Astrocyte (in vitro differentiated cells and primary cell): ENCODE measurements at regions not wholly inside any gene's neighbourhood (a gene's known extent, or its start where the extent isn't known, plus 50 kb on each side); places are given as distances from the start of the nearest gene placed in this dataset.

Experiments used
- DNase-seq: peaks from one replicate; pipeline ENCODE4 v3.0.0-alpha.2; 2010; ENCODE audit warnings: low read depth
- FAIRE-seq: peaks from 2 replicates; lab custom pipeline; 2011; peaks lifted over from hg19 to GRCh38; lab: Jason Lieb, UNC
- H2AFZ ChIP-seq: 2 replicates; pipeline ENCODE4 v1.6.0; 2012; ENCODE audit warnings: low read depth, low read length, inconsistent platforms
- H3K27ac ChIP-seq: 2 replicates; pipeline ENCODE4 v1.5.1; 2011; ENCODE audit warnings: low read depth, low read length, inconsistent platforms
- H3K27me3 ChIP-seq: 2 replicates; pipeline ENCODE4 v1.6.0; 2011; ENCODE audit warnings: low read length, inconsistent platforms; ENCODE audit not compliant: insufficient read depth
- H3K36me3 ChIP-seq: 2 replicates; pipeline ENCODE4 v1.5.1; 2011; ENCODE audit warnings: low read length, inconsistent platforms; ENCODE audit not compliant: insufficient read depth
- H3K4me1 ChIP-seq: 2 replicates; pipeline ENCODE4 v1.5.1; 2011; ENCODE audit warnings: low read length, inconsistent platforms; ENCODE audit not compliant: insufficient read depth
- H3K4me2 ChIP-seq: 2 replicates; pipeline ENCODE4 v1.6.0; 2012; ENCODE audit warnings: low read length, inconsistent platforms
- H3K4me3 ChIP-seq: 2 replicates; pipeline ENCODE4 v1.5.1; 2011; ENCODE audit warnings: low read depth, mild to moderate bottlenecking, low read length, inconsistent platforms; ENCODE audit not compliant: insufficient read depth
- H3K79me2 ChIP-seq: 2 replicates; pipeline ENCODE4 v1.6.0; 2012; ENCODE audit warnings: mild to moderate bottlenecking, low read length, inconsistent platforms; ENCODE audit not compliant: insufficient read depth
- H3K9ac ChIP-seq: 2 replicates; pipeline ENCODE4 v1.6.0; 2012; ENCODE audit warnings: mild to moderate bottlenecking, low read length, inconsistent platforms
- H3K9me3 ChIP-seq: 2 replicates; pipeline ENCODE4 v1.5.1; 2012; ENCODE audit warnings: low read depth, mild to moderate bottlenecking, low read length, inconsistent platforms; ENCODE audit not compliant: insufficient read depth
- H4K20me1 ChIP-seq: 2 replicates; pipeline ENCODE4 v1.6.0; 2012; ENCODE audit warnings: low read length, inconsistent platforms; ENCODE audit not compliant: insufficient read depth
- H3K27ac Mint-ChIP-seq: one replicate; pipeline ENCODE4 v1.8.0; 2021; ENCODE audit warnings: mild to moderate bottlenecking, mixed read lengths; ENCODE audit not compliant: unreplicated experiment
- H3K27me3 Mint-ChIP-seq: one replicate; pipeline ENCODE4 v1.8.0; 2021; ENCODE audit warnings: low read depth, mixed read lengths; ENCODE audit not compliant: unreplicated experiment
- H3K36me3 Mint-ChIP-seq: one replicate; pipeline ENCODE4 v1.8.0; 2021; ENCODE audit warnings: low read depth, mixed read lengths; ENCODE audit not compliant: unreplicated experiment
- H3K4me1 Mint-ChIP-seq: one replicate; pipeline ENCODE4 v1.8.0; 2021; ENCODE audit warnings: low read depth, mixed read lengths; ENCODE audit not compliant: unreplicated experiment
- H3K4me3 Mint-ChIP-seq: one replicate; pipeline ENCODE4 v1.8.0; 2021; ENCODE audit warnings: mild to moderate bottlenecking, moderate library complexity, mixed read lengths; ENCODE audit not compliant: unreplicated experiment
- H3K9me3 Mint-ChIP-seq: one replicate; pipeline ENCODE4 v1.8.0; 2021; ENCODE audit warnings: mild to moderate bottlenecking, mixed read lengths; ENCODE audit not compliant: unreplicated experiment
- CTCF ChIP-seq: IDR thresholded peaks from 2 replicates; pipeline ENCODE4 v1.5.1; 2011; ENCODE audit warnings: low read depth, mild to moderate bottlenecking, inconsistent platforms, low read length, moderate library complexity; ENCODE audit not compliant: insufficient read depth
- EZH2 ChIP-seq: IDR thresholded peaks from 2 replicates; pipeline ENCODE4 v1.6.1; 2012; ENCODE audit warnings: mild to moderate bottlenecking, low read length, inconsistent platforms; ENCODE audit not compliant: insufficient read depth

GRCh38 chr3:103966749-103967148 is 1400.0 kb upstream of the ALCAM start:
- no peak overlapping the region for H3K4me2 ChIP-seq
- DNase-seq, result no peak
- H3K27ac ChIP-seq, result no peak overlapping the region
- Mint-ChIP-seq H3K27ac (no peak overlapping the region), H3K4me1 (no peaks in the 10 kb centered on the region), H3K36me3 (no peaks in the 10 kb centered on the region), H3K4me3 (no peak overlapping the region), H3K9me3 (no peaks in the 10 kb centered on the region), H3K27me3 (no peaks in the 10 kb centered on the region)
- H3K9me3 ChIP-seq, result no peaks in the 10 kb centered on the region
- H3K9ac ChIP-seq, result no peak overlapping the region
- no peak overlapping the region for H3K4me3 ChIP-seq
- TF ChIP-seq EZH2, result no peak
- TF ChIP-seq CTCF, result no peak
- no peak for FAIRE-seq
- H3K79me2 ChIP-seq, result no peaks in the 10 kb centered on the region
- H2AFZ ChIP-seq, result no peak overlapping the region
- H3K36me3 ChIP-seq, result no peaks in the 10 kb centered on the region
- H4K20me1 ChIP-seq, result no peaks in the 10 kb centered on the region
- H3K4me1 ChIP-seq, result no peaks in the 10 kb centered on the region
- no peaks in the 10 kb centered on the region for H3K27me3 ChIP-seq

DNA sequence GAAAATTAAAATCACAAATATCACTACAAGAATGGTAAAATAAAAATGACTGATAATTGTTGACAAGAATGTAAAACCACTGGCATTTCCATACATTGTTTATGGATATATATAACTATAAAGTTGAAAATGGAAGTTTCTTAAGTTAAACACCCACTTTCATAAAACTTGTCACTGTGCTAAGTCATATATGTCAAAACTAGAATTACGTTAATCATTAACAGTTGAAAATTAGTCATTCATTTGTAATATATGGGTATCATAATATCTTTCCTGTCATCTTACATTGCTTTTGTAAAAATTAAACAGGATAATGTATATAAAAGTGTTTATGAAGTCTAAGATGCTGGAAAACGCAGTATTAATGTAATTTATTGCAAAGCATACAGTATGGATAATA is 1398.6 kb upstream of the ALCAM start:
- H3K4me3 ChIP-seq, result no peak overlapping the region
- FAIRE-seq (no peak), DNase-seq (no peak)
- no peak overlapping the region for H3K4me2 ChIP-seq
- H3K27me3 ChIP-seq, result no peaks in the 10 kb centered on the region
- H2AFZ ChIP-seq, result no peak overlapping the region
- TF ChIP-seq EZH2, result no peak
- no peak for TF ChIP-seq CTCF
- Mint-ChIP-seq H3K4me3 (no peak overlapping the region), H3K4me1 (no peaks in the 10 kb centered on the region), H3K36me3 (no peaks in the 10 kb centered on the region), H3K9me3 (no peaks in the 10 kb centered on the region), H3K27ac (no peak overlapping the region), H3K27me3 (no peaks in the 10 kb centered on the region)
- no peaks in the 10 kb centered on the region for H3K9me3 ChIP-seq
- H3K36me3 ChIP-seq, result no peaks in the 10 kb centered on the region
- H3K9ac ChIP-seq, result no peak overlapping the region
- H4K20me1 ChIP-seq, result no peaks in the 10 kb centered on the region
- no peak overlapping the region for H3K27ac ChIP-seq
- no peaks in the 10 kb centered on the region for H3K4me1 ChIP-seq
- H3K79me2 ChIP-seq, result no peaks in the 10 kb centered on the region

DNA sequence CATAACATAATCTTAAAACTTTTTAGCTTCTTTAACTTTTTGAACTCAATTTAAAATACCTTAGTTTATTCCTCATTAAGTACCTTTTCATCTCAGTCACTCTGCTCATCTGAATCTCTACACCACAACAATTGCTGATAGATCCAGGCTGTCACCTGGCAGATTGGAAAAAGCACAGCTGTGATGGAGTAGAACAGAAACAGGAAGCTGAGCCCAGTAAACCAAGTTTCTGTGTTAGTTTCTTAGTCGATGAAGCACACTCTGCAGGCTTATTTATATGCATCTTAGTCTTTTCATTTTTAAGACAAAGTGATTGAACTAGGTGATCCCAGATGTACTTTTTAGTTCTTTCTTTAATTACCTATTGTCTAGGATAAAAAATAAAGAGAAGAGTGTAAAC is 1398.0 kb upstream of the ALCAM start:
- no peak for DNase-seq
- Histone ChIP-seq H3K4me2 (no peak overlapping the region), H3K27ac (no peak overlapping the region), H3K4me1 (no peaks in the 10 kb centered on the region), H3K36me3 (no peaks in the 10 kb centered on the region), H3K79me2 (no peaks in the 10 kb centered on the region), H4K20me1 (no peaks in the 10 kb centered on the region), H3K9ac (no peak overlapping the region), H3K9me3 (no peaks in the 10 kb centered on the region), H3K4me3 (no peak overlapping the region), H3K27me3 (no peaks in the 10 kb centered on the region), H2AFZ (no peak overlapping the region)
- no peak overlapping the region for H3K27ac Mint-ChIP-seq
- no peak overlapping the region for H3K4me3 Mint-ChIP-seq
- H3K36me3 Mint-ChIP-seq, result no peaks in the 10 kb centered on the region
- H3K9me3 Mint-ChIP-seq, result no peaks in the 10 kb centered on the region
- no peaks in the 10 kb centered on the region for H3K27me3 Mint-ChIP-seq
- no peak for TF ChIP-seq CTCF
- no peak for TF ChIP-seq EZH2
- no peak for FAIRE-seq
- no peaks in the 10 kb centered on the region for H3K4me1 Mint-ChIP-seq
